NCI-H2196 (cell line): ENCODE measurements at regions not wholly inside any gene's neighbourhood (a gene's known extent, or its start where the extent isn't known, plus 50 kb on each side); places are given as distances from the start of the nearest gene placed in this dataset.
A peak's percentile ranks its signal among the peaks of the same experiment; 100 is the strongest.

ENCODE experiments used
- DNase-seq: peaks from one replicate; lab custom pipeline; 2025; ENCODE audit not compliant: unreplicated experiment; lab: John Stamatoyannopoulos, UW

- DNase-seq = no peak
Observed at GRCh38 chr16:82414476-82414875, 212.3 kb upstream of the CDH13 start.

GRCh38 chr16:82412770-82413169, 214.0 kb upstream of the CDH13 start:
- DNase-seq = no peak

- DNase-seq = no peak
Observed at GRCh38 chr16:82405736-82406135, 221.0 kb upstream of the CDH13 start.

GRCh38 chr16:82404586-82405315, 222.0 kb upstream of the CDH13 start:
- no peak for DNase-seq

- no peak for DNase-seq
Observed at GRCh38 chr16:82402665-82403218, 224.0 kb upstream of the CDH13 start.

- DNase-seq = no peak
Observed at GRCh38 chr16:82400046-82400445, 226.7 kb upstream of the CDH13 start.

- DNase-seq = no peak
Observed at GRCh38 chr16:82396509-82396908, 226.5 kb upstream of the MPHOSPH6 start.

GRCh38 chr16:82395212-82395611, 225.2 kb upstream of the MPHOSPH6 start:
- no peak for DNase-seq

GRCh38 chr16:82391690-82392089, 221.7 kb upstream of the MPHOSPH6 start:
- no peak for DNase-seq

GRCh38 chr16:82389956-82390650, 220.1 kb upstream of the MPHOSPH6 start:
- no peak for DNase-seq

GRCh38 chr16:82386761-82387160, 216.7 kb upstream of the MPHOSPH6 start:
- no peak for DNase-seq

- DNase-seq = no peak
Observed at GRCh38 chr16:82384949-82385348, 214.9 kb upstream of the MPHOSPH6 start.

- DNase-seq = no peak
Observed at GRCh38 chr16:82384017-82384416, 214.0 kb upstream of the MPHOSPH6 start.

- no peak for DNase-seq
Observed at GRCh38 chr16:82382521-82382920, 212.5 kb upstream of the MPHOSPH6 start.

GRCh38 chr16:82379551-82379950, 209.5 kb upstream of the MPHOSPH6 start:
- no peak for DNase-seq

- DNase-seq = no peak
Observed at GRCh38 chr16:82373976-82374375, 204.0 kb upstream of the MPHOSPH6 start.

GRCh38 chr16:82370282-82370681, 200.3 kb upstream of the MPHOSPH6 start:
- DNase-seq = no peak

GRCh38 chr16:82368041-82368440, 198.0 kb upstream of the MPHOSPH6 start:
- DNase-seq = peak; percentile 12

- no peak for DNase-seq
Observed at GRCh38 chr16:82366462-82366861, 196.4 kb upstream of the MPHOSPH6 start.

GRCh38 chr16:82364690-82365089, 194.7 kb upstream of the MPHOSPH6 start:
- no peak for DNase-seq

- no peak for DNase-seq
Observed at GRCh38 chr16:82363026-82363816, 193.2 kb upstream of the MPHOSPH6 start.

GRCh38 chr16:82361885-82362284, 191.9 kb upstream of the MPHOSPH6 start:
- DNase-seq = no peak
